MM.1S (cell line): ENCODE measurements at regions not wholly inside any gene's neighbourhood (a gene's known extent, or its start where the extent isn't known, plus 50 kb on each side); places are given as distances from the start of the nearest gene placed in this dataset.

Source experiments
- EZH2 ChIP-seq: fragments of 300-600 bp; sonication (generic); optimal IDR thresholded peaks from 2 replicates; pipeline ENCODE3; 2017; ENCODE audit warnings: low read depth, mild to moderate bottlenecking, antibody characterized with exemption, low read length, mixed read lengths
- TF ChIP-seq, protein P1 (sequence below): fragments of 300-600 bp; sonication (generic); IDR thresholded peaks from 2 replicates; pipeline ENCODE4 v1.5.1; 2016; ENCODE audit warnings: antibody characterized with exemption, low read length, mixed read lengths

- TF ChIP-seq, protein P1, sequence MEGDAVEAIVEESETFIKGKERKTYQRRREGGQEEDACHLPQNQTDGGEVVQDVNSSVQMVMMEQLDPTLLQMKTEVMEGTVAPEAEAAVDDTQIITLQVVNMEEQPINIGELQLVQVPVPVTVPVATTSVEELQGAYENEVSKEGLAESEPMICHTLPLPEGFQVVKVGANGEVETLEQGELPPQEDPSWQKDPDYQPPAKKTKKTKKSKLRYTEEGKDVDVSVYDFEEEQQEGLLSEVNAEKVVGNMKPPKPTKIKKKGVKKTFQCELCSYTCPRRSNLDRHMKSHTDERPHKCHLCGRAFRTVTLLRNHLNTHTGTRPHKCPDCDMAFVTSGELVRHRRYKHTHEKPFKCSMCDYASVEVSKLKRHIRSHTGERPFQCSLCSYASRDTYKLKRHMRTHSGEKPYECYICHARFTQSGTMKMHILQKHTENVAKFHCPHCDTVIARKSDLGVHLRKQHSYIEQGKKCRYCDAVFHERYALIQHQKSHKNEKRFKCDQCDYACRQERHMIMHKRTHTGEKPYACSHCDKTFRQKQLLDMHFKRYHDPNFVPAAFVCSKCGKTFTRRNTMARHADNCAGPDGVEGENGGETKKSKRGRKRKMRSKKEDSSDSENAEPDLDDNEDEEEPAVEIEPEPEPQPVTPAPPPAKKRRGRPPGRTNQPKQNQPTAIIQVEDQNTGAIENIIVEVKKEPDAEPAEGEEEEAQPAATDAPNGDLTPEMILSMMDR, result no peak
- TF ChIP-seq EZH2, result no peak
Measured at GRCh38 chr12:87924149-87924548, 105.1 kb downstream of the C12orf50 start.
